GM23248 (cell line): ENCODE measurements at regions not wholly inside any gene's neighbourhood (a gene's known extent, or its start where the extent isn't known, plus 50 kb on each side); places are given as distances from the start of the nearest gene placed in this dataset.

Experiments used
- EZH2 ChIP-seq: fragments of 200-600 bp; sonication (generic); IDR thresholded peaks from 2 replicates; pipeline ENCODE4 v1.6.1; 2018; ENCODE audit warnings: antibody characterized with exemption, mild to moderate bottlenecking; ENCODE audit not compliant: insufficient read depth, poor library complexity, severe bottlenecking
- EZH2phosphoT487 ChIP-seq: fragments of 200-600 bp; sonication (generic); IDR thresholded peaks from 2 replicates; pipeline ENCODE4 v1.6.1; 2018; ENCODE audit warnings: antibody characterized with exemption, moderate library complexity, mild to moderate bottlenecking, low read depth; ENCODE audit not compliant: insufficient read depth

DNA sequence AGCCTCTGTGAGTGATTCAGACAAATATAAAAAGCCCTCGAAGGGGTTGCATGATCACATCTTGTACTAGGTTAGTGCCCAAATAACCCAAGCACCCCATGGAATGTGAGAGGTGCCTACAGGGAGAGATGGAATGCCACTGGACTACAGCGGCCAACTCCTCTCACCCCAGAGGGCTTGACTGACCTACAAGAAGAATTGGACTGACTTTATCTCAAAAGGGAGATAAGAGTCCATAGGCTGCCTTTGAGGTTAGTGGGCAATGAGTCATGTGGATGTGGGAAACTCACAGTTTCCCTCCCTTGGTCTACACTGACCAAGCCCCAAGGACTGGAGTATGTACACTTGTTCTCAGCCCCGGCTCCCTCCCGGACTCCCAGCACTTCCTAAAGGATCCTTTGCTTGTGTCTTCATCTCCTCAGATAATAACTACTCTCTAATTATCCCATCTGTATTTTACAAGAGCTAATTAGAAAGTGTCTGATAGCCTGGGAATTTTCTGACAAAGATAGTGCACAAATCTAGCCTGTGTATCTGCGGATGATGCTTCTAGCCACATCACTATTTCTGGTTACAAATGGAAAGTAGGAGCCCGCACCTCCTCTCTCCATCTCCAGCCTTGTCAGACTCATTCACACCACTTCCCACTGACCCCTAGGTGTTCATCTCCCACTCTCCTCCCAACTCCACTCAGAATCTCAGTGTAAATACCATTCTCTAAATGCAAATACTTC, 547.8 kb upstream of the TBL1XR1 start:
- TF ChIP-seq EZH2, result no peak
- TF ChIP-seq EZH2phosphoT487, result no peak
